ENCODE measurements at regions not wholly inside any gene's neighbourhood (a gene's known extent, or its start where the extent isn't known, plus 50 kb on each side); places are given as distances from the start of the nearest gene placed in this dataset.

DNA sequence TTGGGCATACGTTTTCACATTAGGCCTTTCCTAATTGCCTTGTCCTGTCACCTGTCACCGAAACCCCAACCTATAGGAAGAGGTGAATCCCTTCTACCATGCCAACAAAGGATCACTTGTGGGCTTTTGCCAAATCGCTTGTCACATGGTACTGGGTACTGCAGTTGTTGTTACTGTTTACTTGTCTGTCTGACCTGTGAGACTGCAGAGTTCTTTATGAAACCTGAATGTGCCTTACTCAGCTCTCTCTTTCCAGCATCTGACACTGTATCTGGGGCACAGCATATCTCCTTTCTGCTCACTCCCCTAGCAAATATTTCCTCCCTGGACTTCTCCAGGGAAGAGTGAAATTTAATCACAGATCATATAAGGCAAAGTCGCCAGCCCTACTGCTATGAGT lies 1272.4 kb downstream of the CDH8 start:
- TF ChIP-seq POLR2A (IDR thresholded peaks at IDR 0.05) = no peak
- TF ChIP-seq, protein P1, sequence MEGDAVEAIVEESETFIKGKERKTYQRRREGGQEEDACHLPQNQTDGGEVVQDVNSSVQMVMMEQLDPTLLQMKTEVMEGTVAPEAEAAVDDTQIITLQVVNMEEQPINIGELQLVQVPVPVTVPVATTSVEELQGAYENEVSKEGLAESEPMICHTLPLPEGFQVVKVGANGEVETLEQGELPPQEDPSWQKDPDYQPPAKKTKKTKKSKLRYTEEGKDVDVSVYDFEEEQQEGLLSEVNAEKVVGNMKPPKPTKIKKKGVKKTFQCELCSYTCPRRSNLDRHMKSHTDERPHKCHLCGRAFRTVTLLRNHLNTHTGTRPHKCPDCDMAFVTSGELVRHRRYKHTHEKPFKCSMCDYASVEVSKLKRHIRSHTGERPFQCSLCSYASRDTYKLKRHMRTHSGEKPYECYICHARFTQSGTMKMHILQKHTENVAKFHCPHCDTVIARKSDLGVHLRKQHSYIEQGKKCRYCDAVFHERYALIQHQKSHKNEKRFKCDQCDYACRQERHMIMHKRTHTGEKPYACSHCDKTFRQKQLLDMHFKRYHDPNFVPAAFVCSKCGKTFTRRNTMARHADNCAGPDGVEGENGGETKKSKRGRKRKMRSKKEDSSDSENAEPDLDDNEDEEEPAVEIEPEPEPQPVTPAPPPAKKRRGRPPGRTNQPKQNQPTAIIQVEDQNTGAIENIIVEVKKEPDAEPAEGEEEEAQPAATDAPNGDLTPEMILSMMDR (IDR thresholded peaks at IDR 0.05) = no peak
- DNase-seq (no peak), ATAC-seq (no peak)
- no peak overlapping the region for H3K4me3 ChIP-seq
- no peaks in the 10 kb centered on the region for H3K36me3 ChIP-seq (replicated peaks in 1 of 2; ENCODE audit: insufficient read depth in 1 of 2, low read depth in 2 of 2)
- WGBS, 2 donors = 54 to 61% methylated on average over 4 of the region's 4 CpGs
- H3K9me3 ChIP-seq = no peaks in the 10 kb centered on the region
- H3K27me3 ChIP-seq = no peaks in the 10 kb centered on the region
- no peak overlapping the region for H3K27ac ChIP-seq
- H3K4me1 ChIP-seq = no peaks in the 10 kb centered on the region
- intact Hi-C loops (cut with DNase I) = no loop called here

DNA sequence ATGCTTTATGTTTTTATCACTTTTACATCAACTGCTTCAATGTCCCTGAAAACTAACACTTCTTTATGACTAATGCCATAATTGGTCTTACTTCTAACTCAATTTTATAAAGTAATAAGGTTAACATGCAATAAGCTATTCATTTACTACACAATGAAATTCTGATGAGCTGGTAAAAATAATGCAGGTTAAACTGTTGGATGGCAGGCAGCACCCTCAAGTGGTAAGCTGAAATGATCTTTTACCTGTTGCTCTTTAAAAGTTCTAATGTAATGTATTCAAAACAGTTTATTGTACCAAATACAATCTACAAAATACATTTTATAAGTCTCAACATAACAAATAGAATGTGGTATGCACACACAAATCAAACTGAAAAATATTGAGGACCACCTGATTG lies 1280.3 kb downstream of the CDH8 start:
- Histone ChIP-seq H3K4me1 (no peaks in the 10 kb centered on the region), H3K27ac (no peak overlapping the region), H3K4me3 (no peak overlapping the region), H3K27me3 (no peaks in the 10 kb centered on the region), H3K9me3 (no peaks in the 10 kb centered on the region), H3K36me3 (replicated peaks in 1 of 2; ENCODE audit: insufficient read depth in 1 of 2, low read depth in 2 of 2) (no peaks in the 10 kb centered on the region)
- intact Hi-C loops (cut with DNase I) = no loop called here
- DNase-seq (no peak), ATAC-seq (no peak)
- TF ChIP-seq POLR2A (IDR thresholded peaks at IDR 0.05) = no peak
- TF ChIP-seq, protein P1 (IDR thresholded peaks at IDR 0.05) = no peak

DNA sequence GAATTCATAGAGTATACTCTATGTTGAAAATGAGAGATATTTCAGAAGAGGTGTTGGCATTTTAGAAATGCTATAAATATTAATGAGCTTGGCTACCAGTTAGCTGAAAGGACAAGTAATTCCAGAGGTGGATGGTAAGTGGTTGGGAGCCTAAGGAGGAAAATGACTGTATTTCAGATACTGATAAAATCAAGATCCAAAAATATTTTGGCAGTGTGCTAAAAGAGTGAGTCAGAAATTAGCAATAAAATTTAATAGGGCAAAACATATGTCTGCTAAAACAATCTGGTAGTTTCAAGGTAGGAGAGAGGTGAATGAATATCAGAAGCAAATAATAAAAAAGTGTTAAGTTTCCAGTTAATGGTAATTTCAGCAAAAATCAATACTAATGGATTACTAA lies 1287.9 kb downstream of the CDH8 start:
- TF ChIP-seq, protein P1 (IDR thresholded peaks at IDR 0.05) = no peak
- no peak for TF ChIP-seq POLR2A (IDR thresholded peaks at IDR 0.05)
- no peaks in the 10 kb centered on the region for H3K9me3 ChIP-seq
- H3K27me3 ChIP-seq = no peaks in the 10 kb centered on the region
- ATAC-seq = no peak
- H3K4me3 ChIP-seq = no peak overlapping the region
- no peaks in the 10 kb centered on the region for H3K36me3 ChIP-seq (replicated peaks in 1 of 2; ENCODE audit: insufficient read depth in 1 of 2, low read depth in 2 of 2)
- no peak for DNase-seq
- no peaks in the 10 kb centered on the region for H3K4me1 ChIP-seq
- intact Hi-C loops (cut with DNase I) = no loop called here
- no peak overlapping the region for H3K27ac ChIP-seq

DNA sequence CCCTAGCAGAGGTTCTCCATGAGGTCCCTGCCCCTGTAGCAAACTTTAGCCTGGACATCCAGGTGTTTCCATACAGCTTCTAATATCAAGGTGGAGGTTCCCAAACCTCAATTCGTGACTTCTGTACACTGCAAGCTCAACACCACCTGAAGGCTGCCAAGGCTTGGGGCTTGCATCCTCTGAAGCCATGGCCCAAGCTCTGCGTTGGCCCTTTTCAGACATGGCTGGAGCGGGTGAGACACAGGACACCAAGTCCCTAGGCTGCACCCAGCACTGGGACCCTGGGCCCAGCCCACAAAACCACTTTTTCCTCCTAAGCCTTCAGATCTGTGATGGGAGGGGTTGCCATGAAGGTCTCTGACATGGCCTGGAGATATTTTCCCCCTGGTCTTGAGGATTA lies 1292.0 kb downstream of the CDH8 start:
- H3K4me1 ChIP-seq = no peaks in the 10 kb centered on the region
- no peaks in the 10 kb centered on the region for H3K9me3 ChIP-seq
- intact Hi-C loops (cut with DNase I) = no loop called here
- H3K27ac ChIP-seq = no peak overlapping the region
- no peak overlapping the region for H3K4me3 ChIP-seq
- H3K36me3 ChIP-seq (replicated peaks in 1 of 2; ENCODE audit: insufficient read depth in 1 of 2, low read depth in 2 of 2) = no peaks in the 10 kb centered on the region
- DNase-seq (no peak), ATAC-seq (no peak)
- 51 to 60% methylated on average over 3 of the region's 3 CpGs for WGBS, 2 donors
- TF ChIP-seq, protein P1 (IDR thresholded peaks at IDR 0.05) = no peak
- no peak for TF ChIP-seq POLR2A (IDR thresholded peaks at IDR 0.05)
- H3K27me3 ChIP-seq = no peaks in the 10 kb centered on the region

DNA sequence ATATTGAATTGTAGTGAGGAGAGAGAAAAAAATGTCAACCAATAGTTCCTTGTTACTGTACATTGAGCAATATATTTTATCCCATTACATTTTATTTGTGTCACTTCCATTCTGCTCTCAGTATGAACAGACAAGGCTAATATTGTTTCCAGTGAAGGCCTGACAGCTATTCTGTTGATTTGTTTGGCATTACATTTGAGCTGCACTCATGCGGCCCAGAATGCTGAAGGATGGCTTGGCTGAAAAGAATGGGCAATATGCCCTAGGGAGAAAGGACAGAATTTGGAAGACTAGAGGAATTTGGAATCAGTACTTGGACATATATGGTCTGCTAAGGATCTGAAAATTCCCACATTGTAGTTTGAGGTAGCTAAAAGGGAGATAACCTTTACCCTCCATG lies 1294.4 kb downstream of the CDH8 start:
- Histone ChIP-seq H3K4me1 (no peaks in the 10 kb centered on the region), H3K27ac (no peak overlapping the region), H3K9me3 (no peaks in the 10 kb centered on the region), H3K4me3 (no peak overlapping the region), H3K27me3 (no peaks in the 10 kb centered on the region), H3K36me3 (replicated peaks in 1 of 2; ENCODE audit: insufficient read depth in 1 of 2, low read depth in 2 of 2) (no peaks in the 10 kb centered on the region)
- TF ChIP-seq, protein P1 (IDR thresholded peaks at IDR 0.05) = no peak
- TF ChIP-seq POLR2A (IDR thresholded peaks at IDR 0.05) = no peak
- intact Hi-C loops (cut with DNase I) = no loop called here
- WGBS, 2 donors = 53 to 58% methylated on average over 1 of the region's 1 CpG
- ATAC-seq (no peak), DNase-seq (no peak)
